ENCODE measurements at regions not wholly inside any gene's neighbourhood (a gene's known extent, or its start where the extent isn't known, plus 50 kb on each side); places are given as distances from the start of the nearest gene placed in this dataset.

DNA sequence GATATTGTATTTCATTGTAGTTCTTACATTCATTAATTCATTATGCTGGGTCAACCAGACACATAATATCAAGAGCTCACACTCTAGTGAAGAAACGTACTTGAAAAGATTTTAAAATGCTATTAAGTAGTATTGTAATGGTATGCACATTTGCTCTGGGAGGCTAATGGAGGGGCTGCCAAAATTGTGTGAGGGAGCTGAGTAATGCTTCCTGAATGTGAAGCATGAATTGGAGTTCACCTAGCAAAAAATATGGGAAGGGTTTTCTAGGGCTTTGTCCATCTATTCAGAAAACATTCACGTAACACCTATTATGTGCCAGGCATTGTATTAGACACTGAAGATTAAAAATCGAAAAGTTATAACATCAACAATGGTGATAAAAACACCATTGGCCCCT is 403.8 kb upstream of the PDE3A start:
- DNase-seq (ENCODE audit: low spot score), result no peak
- TF ChIP-seq, protein P1, sequence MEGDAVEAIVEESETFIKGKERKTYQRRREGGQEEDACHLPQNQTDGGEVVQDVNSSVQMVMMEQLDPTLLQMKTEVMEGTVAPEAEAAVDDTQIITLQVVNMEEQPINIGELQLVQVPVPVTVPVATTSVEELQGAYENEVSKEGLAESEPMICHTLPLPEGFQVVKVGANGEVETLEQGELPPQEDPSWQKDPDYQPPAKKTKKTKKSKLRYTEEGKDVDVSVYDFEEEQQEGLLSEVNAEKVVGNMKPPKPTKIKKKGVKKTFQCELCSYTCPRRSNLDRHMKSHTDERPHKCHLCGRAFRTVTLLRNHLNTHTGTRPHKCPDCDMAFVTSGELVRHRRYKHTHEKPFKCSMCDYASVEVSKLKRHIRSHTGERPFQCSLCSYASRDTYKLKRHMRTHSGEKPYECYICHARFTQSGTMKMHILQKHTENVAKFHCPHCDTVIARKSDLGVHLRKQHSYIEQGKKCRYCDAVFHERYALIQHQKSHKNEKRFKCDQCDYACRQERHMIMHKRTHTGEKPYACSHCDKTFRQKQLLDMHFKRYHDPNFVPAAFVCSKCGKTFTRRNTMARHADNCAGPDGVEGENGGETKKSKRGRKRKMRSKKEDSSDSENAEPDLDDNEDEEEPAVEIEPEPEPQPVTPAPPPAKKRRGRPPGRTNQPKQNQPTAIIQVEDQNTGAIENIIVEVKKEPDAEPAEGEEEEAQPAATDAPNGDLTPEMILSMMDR (IDR thresholded peaks at IDR 0.05; ENCODE audit: borderline replicate concordance, control extremely low read depth, extremely low read depth, insufficient read depth, missing control alignments), result no peak

DNA sequence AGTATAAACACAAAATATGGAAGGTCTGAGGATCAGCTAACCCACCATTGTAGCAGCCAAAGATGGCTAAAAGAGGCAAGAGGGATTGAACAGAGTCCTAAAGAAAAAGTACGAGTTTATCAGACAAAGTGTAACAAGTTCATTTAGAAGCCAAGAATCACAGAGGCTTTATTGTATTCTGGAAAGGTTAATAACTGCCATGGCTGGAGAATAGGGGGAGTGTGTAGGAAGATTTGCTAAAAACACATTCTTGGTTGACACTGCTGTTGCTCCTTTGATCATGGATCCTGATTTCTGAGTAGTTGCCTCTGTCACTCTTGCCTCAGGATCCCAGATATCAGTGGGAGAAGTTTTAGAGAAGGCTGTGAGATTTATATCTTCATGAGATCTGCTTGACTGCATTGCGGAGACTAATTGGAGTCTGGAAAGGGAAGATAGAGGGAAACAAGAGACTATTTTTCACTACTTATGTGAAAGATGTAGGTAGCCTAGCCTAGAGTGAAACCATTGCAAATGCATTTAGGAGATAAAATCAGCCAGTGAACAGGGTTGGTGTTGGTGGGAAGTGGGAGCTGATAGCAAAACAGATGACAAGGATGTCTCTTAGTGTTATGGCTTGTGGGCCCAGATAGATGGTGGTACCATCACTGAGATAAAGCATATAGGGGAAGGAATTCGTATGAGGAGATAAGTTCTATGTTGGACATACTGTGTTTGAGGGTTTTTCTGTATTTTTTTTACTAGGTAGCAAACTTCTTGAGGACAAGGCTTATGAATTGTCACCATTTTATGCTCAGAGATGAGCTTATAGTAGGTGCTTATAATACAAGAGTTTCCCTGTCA is 402.9 kb upstream of the PDE3A start:
- TF ChIP-seq, protein P1 (IDR thresholded peaks at IDR 0.05; ENCODE audit: borderline replicate concordance, control extremely low read depth, extremely low read depth, insufficient read depth, missing control alignments), result no peak
- no peak for DNase-seq (ENCODE audit: low spot score)
- in situ Hi-C loops (cut with MboI; ENCODE audit: low sequenced_read_pairs, unreplicated experiment), result no loop called here

More for the DNA sequence above, 403.8 kb upstream of the PDE3A start:
- in situ Hi-C loops (cut with MboI; ENCODE audit: low sequenced_read_pairs, unreplicated experiment), result no loop called here

DNA sequence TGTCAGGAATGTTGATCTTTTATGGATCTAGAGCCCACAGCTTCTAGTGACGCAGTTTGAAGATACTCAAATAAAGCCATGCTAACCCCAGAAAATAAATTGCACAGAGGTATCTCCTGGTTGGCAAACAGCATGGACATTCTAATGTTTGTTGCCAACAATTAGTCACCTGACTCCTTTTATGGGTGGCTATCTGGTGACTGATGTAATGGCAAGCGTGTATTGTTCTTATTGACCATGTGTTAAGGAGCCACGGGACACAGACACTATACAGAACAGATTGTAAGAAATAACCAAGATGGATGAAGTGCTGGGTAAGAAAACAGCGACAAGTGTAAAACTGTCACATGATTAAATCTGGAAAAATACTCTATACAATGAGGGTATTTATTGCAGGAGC is 401.3 kb upstream of the PDE3A start:
- in situ Hi-C loops (cut with MboI; ENCODE audit: low sequenced_read_pairs, unreplicated experiment), result no loop called here
- no peak for DNase-seq (ENCODE audit: low spot score)
- TF ChIP-seq, protein P1 (IDR thresholded peaks at IDR 0.05; ENCODE audit: borderline replicate concordance, control extremely low read depth, extremely low read depth, insufficient read depth, missing control alignments), result no peak

DNA sequence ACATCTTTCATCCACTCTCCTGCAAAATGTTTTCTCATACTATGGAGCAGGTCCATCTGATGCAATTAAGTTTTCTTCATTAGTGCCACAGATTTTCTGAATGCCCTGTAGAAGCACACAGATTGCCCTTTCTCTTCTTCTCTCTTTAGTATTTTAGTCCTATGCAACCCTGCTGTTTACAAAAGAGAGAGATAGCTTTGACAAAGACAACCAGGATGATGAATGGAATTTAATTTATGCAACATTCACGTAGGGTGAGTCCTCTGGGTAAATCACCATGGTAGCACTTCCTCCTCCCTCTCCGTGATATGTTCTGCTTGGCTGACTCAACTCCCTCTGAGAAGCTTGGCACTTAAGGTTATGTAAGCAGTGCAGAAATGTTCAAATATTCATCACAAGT is 400.9 kb upstream of the PDE3A start:
- no peak for DNase-seq (ENCODE audit: low spot score)
- TF ChIP-seq, protein P1 (IDR thresholded peaks at IDR 0.05; ENCODE audit: borderline replicate concordance, control extremely low read depth, extremely low read depth, insufficient read depth, missing control alignments), result no peak
- in situ Hi-C loops (cut with MboI; ENCODE audit: low sequenced_read_pairs, unreplicated experiment), result no loop called here

DNA sequence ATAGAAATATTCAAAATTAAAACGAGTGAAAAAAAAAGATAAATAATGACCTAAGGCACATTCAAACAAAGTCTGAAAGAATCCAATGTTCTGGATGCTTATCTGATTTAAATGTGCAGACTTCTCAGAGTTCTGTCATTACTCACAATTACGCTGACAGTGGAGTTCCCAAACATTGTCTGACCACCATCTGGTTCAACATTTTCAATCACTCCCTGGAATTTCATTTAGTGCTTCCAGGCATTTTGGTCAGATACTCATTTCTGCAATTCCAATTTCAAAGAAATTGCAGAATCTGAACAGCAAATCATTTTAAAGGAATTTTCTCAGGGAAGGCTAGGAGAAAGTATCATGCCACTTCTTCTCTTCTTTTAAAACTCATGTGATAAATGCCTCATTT is 398.2 kb upstream of the PDE3A start:
- TF ChIP-seq, protein P1 (IDR thresholded peaks at IDR 0.05; ENCODE audit: borderline replicate concordance, control extremely low read depth, extremely low read depth, insufficient read depth, missing control alignments), result no peak
- DNase-seq (ENCODE audit: low spot score), result no peak
- in situ Hi-C loops (cut with MboI; ENCODE audit: low sequenced_read_pairs, unreplicated experiment), result no loop called here

DNA sequence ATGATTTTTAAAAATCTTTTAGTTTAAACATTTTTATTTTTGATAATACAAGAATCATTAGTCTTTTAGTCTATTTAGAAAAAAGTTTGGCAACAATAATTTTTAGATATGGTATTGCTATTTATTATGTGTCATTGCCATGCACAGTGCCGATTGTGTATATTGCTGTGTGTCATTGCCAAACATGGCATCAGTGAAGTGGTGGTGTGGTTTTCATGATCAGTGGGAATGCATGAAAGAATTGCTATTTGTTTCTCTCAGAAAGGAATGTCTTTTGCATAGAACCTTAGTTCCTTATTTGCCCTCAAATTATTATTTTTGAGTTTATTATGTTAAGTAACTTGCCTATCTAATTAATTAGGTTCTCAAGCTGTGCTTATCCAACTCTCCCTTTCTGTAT is 397.5 kb upstream of the PDE3A start:
- DNase-seq (ENCODE audit: low spot score), result no peak
- in situ Hi-C loops (cut with MboI; ENCODE audit: low sequenced_read_pairs, unreplicated experiment), result no loop called here
- TF ChIP-seq, protein P1 (IDR thresholded peaks at IDR 0.05; ENCODE audit: borderline replicate concordance, control extremely low read depth, extremely low read depth, insufficient read depth, missing control alignments), result no peak
